Fibroblast of skin of left biceps (primary cell): ENCODE measurements at regions not wholly inside any gene's neighbourhood (a gene's known extent, or its start where the extent isn't known, plus 50 kb on each side); places are given as distances from the start of the nearest gene placed in this dataset.

Source experiments
- DNase-seq, 2 experiments: peaks; one replicate each; pipeline ENCODE4 v3.0.0-alpha.2; 2013; ENCODE audit warnings: low read depth in 2 of 2

- DNase-seq = peak; percentile 50 to 55
Measured at GRCh38 chr5:4700069-4700468, 440.1 kb upstream of the ADAMTS16 start.

GRCh38 chr5:4700871-4701270, 439.3 kb upstream of the ADAMTS16 start:
- DNase-seq = no peak

- DNase-seq = no peak
Measured at GRCh38 chr5:4703931-4704458, 436.1 kb upstream of the ADAMTS16 start.

GRCh38 chr5:4704951-4705350, 435.2 kb upstream of the ADAMTS16 start:
- DNase-seq = no peak

GRCh38 chr5:4716781-4717180, 423.3 kb upstream of the ADAMTS16 start:
- DNase-seq = no peak

GRCh38 chr5:4717446-4717845, 422.7 kb upstream of the ADAMTS16 start:
- DNase-seq = no peak

GRCh38 chr5:4720831-4721230, 419.3 kb upstream of the ADAMTS16 start:
- peak; percentile 17 to 36 for DNase-seq

- DNase-seq = no peak
Measured at GRCh38 chr5:4722886-4723285, 417.2 kb upstream of the ADAMTS16 start.

GRCh38 chr5:4725594-4725993, 414.5 kb upstream of the ADAMTS16 start:
- no peak for DNase-seq

GRCh38 chr5:4730279-4730678, 409.9 kb upstream of the ADAMTS16 start:
- DNase-seq = no peak

- DNase-seq = no peak
Measured at GRCh38 chr5:4734348-4734747, 405.8 kb upstream of the ADAMTS16 start.

GRCh38 chr5:4735261-4735660, 404.9 kb upstream of the ADAMTS16 start:
- DNase-seq = no peak

- DNase-seq = no peak
Measured at GRCh38 chr5:4737868-4738267, 402.3 kb upstream of the ADAMTS16 start.

GRCh38 chr5:4738298-4738697, 401.8 kb upstream of the ADAMTS16 start:
- no peak for DNase-seq

GRCh38 chr5:4740156-4740555, 400.0 kb upstream of the ADAMTS16 start:
- no peak for DNase-seq

- no peak for DNase-seq
Measured at GRCh38 chr5:4758550-4758949, 381.6 kb upstream of the ADAMTS16 start.

- DNase-seq = no peak
Measured at GRCh38 chr5:4758996-4759395, 381.1 kb upstream of the ADAMTS16 start.

- no peak for DNase-seq
Measured at GRCh38 chr5:4762316-4762715, 377.8 kb upstream of the ADAMTS16 start.

GRCh38 chr5:4765411-4765810, 374.7 kb upstream of the ADAMTS16 start:
- no peak for DNase-seq

GRCh38 chr5:4766101-4766500, 374.0 kb upstream of the ADAMTS16 start:
- no peak for DNase-seq

GRCh38 chr5:4772591-4772990, 367.5 kb upstream of the ADAMTS16 start:
- DNase-seq = no peak

- DNase-seq = no peak
Measured at GRCh38 chr5:4773827-4774317, 366.3 kb upstream of the ADAMTS16 start.

GRCh38 chr5:4777435-4777834, 362.7 kb upstream of the ADAMTS16 start:
- no peak for DNase-seq

GRCh38 chr5:4780633-4781032, 359.5 kb upstream of the ADAMTS16 start:
- no peak for DNase-seq
